SU-DHL-6 (cell line): ENCODE measurements at regions not wholly inside any gene's neighbourhood (a gene's known extent, or its start where the extent isn't known, plus 50 kb on each side); places are given as distances from the start of the nearest gene placed in this dataset.

Experiments used
- EZH2phosphoT487 ChIP-seq: fragments of 200-600 bp; sonication (generic), shearing (Covaris generic); conservative IDR thresholded peaks from 2 replicates; pipeline ENCODE4 v1.6.1; 2018; ENCODE audit warnings: mild to moderate bottlenecking, antibody characterized with exemption, low read length, moderate library complexity, mixed read lengths
- TF ChIP-seq, protein P1 (sequence below): fragments of 200-600 bp; sonication (generic); IDR thresholded peaks from one replicate; pipeline ENCODE4 v1.5.1; 2017; ENCODE audit warnings: antibody characterized with exemption, mild to moderate bottlenecking, low read length, moderate library complexity; ENCODE audit not compliant: insufficient read depth, poor library complexity, severe bottlenecking

DNA sequence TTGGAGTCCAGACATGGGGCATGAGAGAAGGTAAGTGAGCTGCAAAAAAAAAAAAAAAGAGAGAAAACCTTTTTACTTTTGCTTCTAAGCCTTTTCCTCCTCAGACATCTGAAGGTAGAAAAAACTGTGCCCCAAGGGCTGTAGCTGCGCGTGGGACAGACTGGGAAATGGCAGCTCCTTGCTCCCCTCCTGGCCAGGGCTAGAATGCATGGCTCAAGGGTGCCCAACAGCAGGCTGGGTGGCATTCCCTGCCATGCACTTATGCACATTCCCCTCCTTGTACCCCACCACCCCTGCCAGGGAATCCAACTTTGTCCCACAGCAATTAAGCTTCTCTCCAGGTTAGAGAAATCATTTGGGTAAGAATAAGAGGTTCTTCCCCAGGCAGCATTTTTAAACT is 421.2 kb downstream of the TRAM1L1 start:
- TF ChIP-seq, protein P1, sequence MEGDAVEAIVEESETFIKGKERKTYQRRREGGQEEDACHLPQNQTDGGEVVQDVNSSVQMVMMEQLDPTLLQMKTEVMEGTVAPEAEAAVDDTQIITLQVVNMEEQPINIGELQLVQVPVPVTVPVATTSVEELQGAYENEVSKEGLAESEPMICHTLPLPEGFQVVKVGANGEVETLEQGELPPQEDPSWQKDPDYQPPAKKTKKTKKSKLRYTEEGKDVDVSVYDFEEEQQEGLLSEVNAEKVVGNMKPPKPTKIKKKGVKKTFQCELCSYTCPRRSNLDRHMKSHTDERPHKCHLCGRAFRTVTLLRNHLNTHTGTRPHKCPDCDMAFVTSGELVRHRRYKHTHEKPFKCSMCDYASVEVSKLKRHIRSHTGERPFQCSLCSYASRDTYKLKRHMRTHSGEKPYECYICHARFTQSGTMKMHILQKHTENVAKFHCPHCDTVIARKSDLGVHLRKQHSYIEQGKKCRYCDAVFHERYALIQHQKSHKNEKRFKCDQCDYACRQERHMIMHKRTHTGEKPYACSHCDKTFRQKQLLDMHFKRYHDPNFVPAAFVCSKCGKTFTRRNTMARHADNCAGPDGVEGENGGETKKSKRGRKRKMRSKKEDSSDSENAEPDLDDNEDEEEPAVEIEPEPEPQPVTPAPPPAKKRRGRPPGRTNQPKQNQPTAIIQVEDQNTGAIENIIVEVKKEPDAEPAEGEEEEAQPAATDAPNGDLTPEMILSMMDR: no peak
- TF ChIP-seq EZH2phosphoT487: no peak
